ENCODE measurements at regions not wholly inside any gene's neighbourhood (a gene's known extent, or its start where the extent isn't known, plus 50 kb on each side); places are given as distances from the start of the nearest gene placed in this dataset.

DNA sequence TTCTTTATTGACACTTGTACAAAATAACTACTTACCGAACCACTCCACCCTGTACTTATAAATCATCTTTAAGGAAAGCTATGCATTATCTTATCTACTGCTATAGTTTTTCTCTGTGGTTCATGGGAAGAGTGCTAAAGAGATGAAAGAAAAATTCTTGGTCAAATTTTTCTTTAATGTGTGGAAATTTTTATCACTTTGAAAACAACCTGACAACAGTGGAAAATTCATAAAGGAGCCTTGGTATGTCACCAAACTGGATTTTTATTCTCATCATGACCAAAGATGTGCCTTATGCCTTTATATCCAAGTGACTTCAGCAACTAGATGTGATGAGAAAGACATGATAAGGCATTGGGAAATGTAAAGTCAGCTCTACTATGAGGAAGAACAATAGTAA, 67.2 kb upstream of the SPP1 start:
- TF ChIP-seq EZH2phosphoT487 (IDR thresholded peaks at IDR 0.05; ENCODE audit: low read depth, severe bottlenecking, unreplicated experiment): no peak
- TF ChIP-seq, protein P1, sequence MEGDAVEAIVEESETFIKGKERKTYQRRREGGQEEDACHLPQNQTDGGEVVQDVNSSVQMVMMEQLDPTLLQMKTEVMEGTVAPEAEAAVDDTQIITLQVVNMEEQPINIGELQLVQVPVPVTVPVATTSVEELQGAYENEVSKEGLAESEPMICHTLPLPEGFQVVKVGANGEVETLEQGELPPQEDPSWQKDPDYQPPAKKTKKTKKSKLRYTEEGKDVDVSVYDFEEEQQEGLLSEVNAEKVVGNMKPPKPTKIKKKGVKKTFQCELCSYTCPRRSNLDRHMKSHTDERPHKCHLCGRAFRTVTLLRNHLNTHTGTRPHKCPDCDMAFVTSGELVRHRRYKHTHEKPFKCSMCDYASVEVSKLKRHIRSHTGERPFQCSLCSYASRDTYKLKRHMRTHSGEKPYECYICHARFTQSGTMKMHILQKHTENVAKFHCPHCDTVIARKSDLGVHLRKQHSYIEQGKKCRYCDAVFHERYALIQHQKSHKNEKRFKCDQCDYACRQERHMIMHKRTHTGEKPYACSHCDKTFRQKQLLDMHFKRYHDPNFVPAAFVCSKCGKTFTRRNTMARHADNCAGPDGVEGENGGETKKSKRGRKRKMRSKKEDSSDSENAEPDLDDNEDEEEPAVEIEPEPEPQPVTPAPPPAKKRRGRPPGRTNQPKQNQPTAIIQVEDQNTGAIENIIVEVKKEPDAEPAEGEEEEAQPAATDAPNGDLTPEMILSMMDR (IDR thresholded peaks at IDR 0.05; ENCODE audit: poor library complexity): no peak

Data from hepatocyte (in vitro differentiated cells).